Esophagus squamous epithelium (tissue), 5 donors: ENCODE measurements at regions not wholly inside any gene's neighbourhood (a gene's known extent, or its start where the extent isn't known, plus 50 kb on each side); places are given as distances from the start of the nearest gene placed in this dataset.

Source experiments
- DNase-seq: peaks from one replicate; lab custom pipeline; 2025; lab: John Stamatoyannopoulos, UW
- H3K27ac ChIP-seq, 4 donors: fragments of 200-600 bp; sonication (generic); one replicate each; pipeline ENCODE4 v1.5.1; 2016 to 2019; ENCODE audit warnings: mild to moderate bottlenecking in 1 of 4
- H3K27me3 ChIP-seq, 4 donors: fragments of 200-600 bp; sonication (generic); 1 replicate in 3 of 4; 2 replicates in 1 of 4; pipeline versions ENCODE4 v1.5.1 to v1.6.0; 2017 to 2021; ENCODE audit warnings: antibody characterized with exemption in 1 of 4
- H3K36me3 ChIP-seq, 3 donors: fragments of 200-600 bp; sonication (generic); one replicate each; pipeline ENCODE4 v1.5.1; 2016 to 2019
- H3K4me1 ChIP-seq, 3 donors: fragments of 200-600 bp; sonication (generic); one replicate each; pipeline ENCODE4 v1.5.1; 2017 to 2019
- H3K4me3 ChIP-seq, 4 donors: fragments of 200-600 bp; sonication (generic); 1 replicate in 3 of 4; 2 replicates in 1 of 4; pipeline ENCODE4 v1.5.1; 2016 to 2019; ENCODE audit warnings: mild to moderate bottlenecking in 2 of 4, moderate library complexity in 1 of 4
- H3K9me3 ChIP-seq, 3 donors: fragments of 200-600 bp; sonication (generic); one replicate each; pipeline ENCODE4 v1.5.1; 2016 to 2019
- POLR2A ChIP-seq, 4 donors: fragments of 450-650 bp; IDR thresholded peaks; one replicate each; pipeline ENCODE4 v1.6.1; 2017; ENCODE audit warnings: antibody characterized with exemption in 4 of 4, mild to moderate bottlenecking in 4 of 4, moderate library complexity in 3 of 4
- WGBS, 2 donors: methylation state at CpG; one replicate each; pipeline ENCODE4 v1.1.5; 2018; 5-methylcytosine and 5-hydroxymethylcytosine counted together
- intact Hi-C: fragments of 100-400 bp; cut with DNase I; formaldehyde crosslinking; loops from one replicate; pipeline ENCODE4 v1.15.0; 2022
- TF ChIP-seq, protein P1 (sequence below), 6 experiments: fragments of 450-650 bp in 4 of 6; fragments of 200-600 bp in 2 of 6; sonication (generic) in 2 of 6; IDR thresholded peaks; one replicate each; pipeline ENCODE4 v1.5.1; 2016 to 2019; ENCODE audit warnings: antibody characterized with exemption in 6 of 6, mild to moderate bottlenecking in 4 of 6, moderate library complexity in 4 of 6
- donor health status: DM: yes; HTN: yes; CAD: no.

DNA sequence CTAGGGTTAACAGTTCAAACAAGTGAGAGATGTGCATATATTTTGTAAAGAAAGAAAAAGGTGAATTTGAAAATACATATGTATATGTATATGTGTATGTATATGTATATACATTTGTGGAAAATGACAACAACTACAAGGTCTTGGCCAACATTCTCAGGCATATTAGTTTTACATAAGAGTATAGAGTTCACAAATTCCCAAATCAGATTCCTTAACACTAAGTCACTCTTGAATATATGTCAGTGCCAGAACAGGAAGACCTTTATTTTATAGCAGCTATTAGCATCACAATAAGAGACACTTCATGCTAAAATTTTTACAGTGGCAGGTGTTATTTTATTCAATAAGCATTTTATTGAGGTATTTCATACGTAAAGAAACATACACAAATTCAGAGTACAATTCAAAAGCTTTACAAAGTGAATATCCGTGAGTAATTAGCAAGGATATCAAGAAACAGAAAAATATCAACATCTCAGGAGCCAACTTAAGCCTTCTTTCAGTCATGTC is 179.7 kb downstream of the SLC6A15 start:
- WGBS, 2 donors: 79 to 84% methylated on average over 2 of the region's 2 CpGs
- no peak overlapping the region for H3K4me3 ChIP-seq
- no peaks in the 10 kb centered on the region for H3K27me3 ChIP-seq
- no peaks in the 10 kb centered on the region for H3K4me1 ChIP-seq
- no peak for TF ChIP-seq POLR2A (IDR thresholded peaks at IDR 0.05)
- TF ChIP-seq, protein P1, sequence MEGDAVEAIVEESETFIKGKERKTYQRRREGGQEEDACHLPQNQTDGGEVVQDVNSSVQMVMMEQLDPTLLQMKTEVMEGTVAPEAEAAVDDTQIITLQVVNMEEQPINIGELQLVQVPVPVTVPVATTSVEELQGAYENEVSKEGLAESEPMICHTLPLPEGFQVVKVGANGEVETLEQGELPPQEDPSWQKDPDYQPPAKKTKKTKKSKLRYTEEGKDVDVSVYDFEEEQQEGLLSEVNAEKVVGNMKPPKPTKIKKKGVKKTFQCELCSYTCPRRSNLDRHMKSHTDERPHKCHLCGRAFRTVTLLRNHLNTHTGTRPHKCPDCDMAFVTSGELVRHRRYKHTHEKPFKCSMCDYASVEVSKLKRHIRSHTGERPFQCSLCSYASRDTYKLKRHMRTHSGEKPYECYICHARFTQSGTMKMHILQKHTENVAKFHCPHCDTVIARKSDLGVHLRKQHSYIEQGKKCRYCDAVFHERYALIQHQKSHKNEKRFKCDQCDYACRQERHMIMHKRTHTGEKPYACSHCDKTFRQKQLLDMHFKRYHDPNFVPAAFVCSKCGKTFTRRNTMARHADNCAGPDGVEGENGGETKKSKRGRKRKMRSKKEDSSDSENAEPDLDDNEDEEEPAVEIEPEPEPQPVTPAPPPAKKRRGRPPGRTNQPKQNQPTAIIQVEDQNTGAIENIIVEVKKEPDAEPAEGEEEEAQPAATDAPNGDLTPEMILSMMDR (IDR thresholded peaks at IDR 0.05): no peak
- intact Hi-C loops: no loop called here
- no peaks in the 10 kb centered on the region for H3K36me3 ChIP-seq
- H3K9me3 ChIP-seq: no peaks in the 10 kb centered on the region
- DNase-seq: no peak
- no peak overlapping the region for H3K27ac ChIP-seq

DNA sequence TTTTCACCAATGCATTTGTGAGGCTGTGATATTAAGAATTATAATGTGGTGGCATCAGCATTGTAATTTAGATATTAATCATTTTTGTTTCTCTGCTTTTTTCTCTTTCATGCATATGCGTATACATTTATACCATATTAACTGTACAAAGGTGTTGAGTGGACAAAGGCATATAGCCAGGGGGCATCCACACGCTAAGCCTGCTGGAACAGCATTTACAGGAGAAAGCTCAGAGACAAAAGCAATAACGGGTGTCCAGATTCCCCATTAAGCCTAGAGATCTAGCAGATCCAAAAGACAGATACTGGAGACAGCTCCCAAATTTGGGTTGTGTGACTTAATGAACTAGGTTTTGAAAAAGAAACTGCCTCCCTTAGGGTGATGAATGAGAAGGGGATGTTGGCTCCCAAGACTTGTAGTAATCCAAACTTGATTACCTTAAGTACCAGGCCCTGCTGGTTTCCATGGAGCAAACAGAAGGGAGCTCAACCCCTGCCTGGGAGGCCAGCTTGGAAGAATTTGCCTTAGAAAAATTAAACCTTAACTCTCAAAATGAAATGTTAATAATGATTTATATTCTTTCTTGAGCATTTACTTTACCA is 181.9 kb downstream of the SLC6A15 start:
- no peaks in the 10 kb centered on the region for H3K4me1 ChIP-seq
- H3K4me3 ChIP-seq: no peak overlapping the region
- no peaks in the 10 kb centered on the region for H3K36me3 ChIP-seq
- H3K27ac ChIP-seq: no peak overlapping the region
- H3K27me3 ChIP-seq: no peaks in the 10 kb centered on the region
- no peak for DNase-seq
- WGBS, 2 donors: 44 to 60% methylated on average over 3 of the region's 3 CpGs
- H3K9me3 ChIP-seq: no peaks in the 10 kb centered on the region
- intact Hi-C loops: no loop called here
- TF ChIP-seq POLR2A (IDR thresholded peaks at IDR 0.05): no peak
- TF ChIP-seq, protein P1 (IDR thresholded peaks at IDR 0.05): no peak

DNA sequence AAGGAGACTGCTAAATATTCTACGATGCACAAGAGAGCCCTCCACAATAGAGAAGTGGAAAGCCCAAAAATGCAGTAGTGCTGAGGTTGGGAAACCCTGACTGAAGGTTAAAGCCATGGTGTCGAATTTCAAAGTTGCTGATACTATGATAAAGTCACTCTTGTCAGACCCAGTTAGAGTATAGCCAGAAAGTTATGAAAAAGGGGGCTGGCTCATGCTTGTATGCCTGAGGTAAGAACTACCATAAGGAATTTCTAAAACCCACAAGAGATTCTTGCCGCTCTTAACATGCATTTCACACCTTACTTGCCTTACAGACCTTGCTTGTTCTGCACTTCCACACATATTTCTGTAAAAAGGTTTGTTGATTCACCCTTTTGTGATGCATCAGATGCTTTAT is 184.6 kb downstream of the SLC6A15 start:
- no peaks in the 10 kb centered on the region for H3K4me1 ChIP-seq
- no peak overlapping the region for H3K4me3 ChIP-seq
- intact Hi-C loops: no loop called here
- no peak for DNase-seq
- no peak overlapping the region for H3K27ac ChIP-seq
- no peaks in the 10 kb centered on the region for H3K27me3 ChIP-seq
- no peaks in the 10 kb centered on the region for H3K9me3 ChIP-seq
- H3K36me3 ChIP-seq: no peaks in the 10 kb centered on the region
- WGBS, 2 donors: 46 to 49% methylated on average over 3 of the region's 3 CpGs
- no peak for TF ChIP-seq POLR2A (IDR thresholded peaks at IDR 0.05)
- TF ChIP-seq, protein P1 (IDR thresholded peaks at IDR 0.05): no peak

DNA sequence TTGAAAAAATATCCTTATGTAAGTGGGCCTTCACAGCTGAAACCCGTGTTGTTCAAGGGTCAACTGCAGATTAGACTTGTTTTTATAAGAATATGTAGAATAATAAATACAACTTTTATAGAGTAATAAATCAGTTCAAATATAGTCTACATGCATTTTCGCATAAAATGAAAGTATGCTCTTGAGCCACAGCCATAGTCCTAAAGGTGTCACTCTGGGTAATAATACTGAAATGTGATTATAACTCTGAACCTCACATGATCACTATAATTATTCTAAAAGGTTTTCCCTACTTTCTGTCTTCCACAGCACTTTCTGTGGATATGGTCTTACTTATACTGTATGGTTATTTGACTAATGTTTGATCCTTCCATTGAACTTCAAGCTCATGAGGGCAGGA is 185.8 kb downstream of the SLC6A15 start:
- Histone ChIP-seq H3K4me3 (no peak overlapping the region), H3K36me3 (no peaks in the 10 kb centered on the region), H3K4me1 (no peaks in the 10 kb centered on the region), H3K27me3 (no peaks in the 10 kb centered on the region), H3K9me3 (no peaks in the 10 kb centered on the region), H3K27ac (no peak overlapping the region)
- no peak for TF ChIP-seq POLR2A (IDR thresholded peaks at IDR 0.05)
- TF ChIP-seq, protein P1 (IDR thresholded peaks at IDR 0.05): no peak
- intact Hi-C loops: no loop called here
- DNase-seq: no peak
- WGBS, 2 donors: 77 to 86% methylated on average over 2 of the region's 2 CpGs

DNA sequence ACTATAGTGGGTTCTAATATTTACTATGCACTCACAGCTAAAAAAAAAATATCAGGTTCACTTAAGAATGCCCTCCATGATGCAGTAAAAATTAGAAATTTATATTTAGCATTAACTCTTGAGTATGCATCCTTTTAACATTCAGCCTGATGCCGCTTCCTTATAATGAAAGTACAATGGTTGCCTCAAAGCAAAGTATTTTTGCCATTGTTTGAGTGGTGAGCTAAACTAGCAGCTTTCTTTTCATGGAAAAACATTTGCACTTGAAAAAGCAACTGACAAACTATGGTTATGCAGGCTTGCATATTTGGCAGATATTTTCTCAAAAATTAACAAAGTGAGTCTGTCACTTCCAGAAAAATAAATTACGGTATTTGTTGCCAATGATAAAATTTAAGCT is 188.6 kb downstream of the SLC6A15 start:
- H3K9me3 ChIP-seq: no peaks in the 10 kb centered on the region
- no peak for DNase-seq
- WGBS, 2 donors: 31 to 38% methylated on average over 2 of the region's 2 CpGs
- no peak overlapping the region for H3K27ac ChIP-seq
- no peaks in the 10 kb centered on the region for H3K27me3 ChIP-seq
- H3K4me3 ChIP-seq: no peak overlapping the region
- no peaks in the 10 kb centered on the region for H3K4me1 ChIP-seq
- no peaks in the 10 kb centered on the region for H3K36me3 ChIP-seq
- intact Hi-C loops: no loop called here
- TF ChIP-seq, protein P1 (IDR thresholded peaks at IDR 0.05): no peak
- no peak for TF ChIP-seq POLR2A (IDR thresholded peaks at IDR 0.05)
